GM21515 (cell line): ENCODE measurements at regions not wholly inside any gene's neighbourhood (a gene's known extent, or its start where the extent isn't known, plus 50 kb on each side); places are given as distances from the start of the nearest gene placed in this dataset.

Source experiments
- ATAC-seq: cut with Tn5 transposase; IDR thresholded peaks from one replicate; pipeline ENCODE4 v1.9.1; 2021; ENCODE audit not compliant: unreplicated experiment

GRCh38 chr15:100703032-100703578, 100.7 kb downstream of the ASB7 start:
- peak; percentile 100 for ATAC-seq

DNA sequence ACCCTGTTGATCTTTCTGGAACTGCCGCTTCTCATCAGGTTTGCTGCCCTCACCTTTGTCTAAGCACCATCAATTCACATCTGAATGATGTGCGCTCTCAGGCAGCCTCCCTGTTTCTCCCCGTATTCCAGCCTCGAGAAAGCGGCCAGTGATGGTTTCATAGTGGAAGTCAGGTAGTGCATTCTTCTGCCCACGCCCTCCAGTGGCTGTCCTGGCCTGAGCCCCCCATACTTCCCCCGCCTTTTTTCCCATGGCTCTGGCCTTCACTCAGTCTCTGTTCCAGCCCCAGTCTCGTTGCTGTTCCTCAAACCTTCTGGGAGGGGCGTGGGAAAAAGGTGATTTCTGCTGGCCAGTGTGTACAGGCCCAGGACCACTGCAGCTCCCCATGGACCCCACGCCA, 101.3 kb downstream of the ASB7 start:
- no peak for ATAC-seq

- no peak for ATAC-seq
Measured at GRCh38 chr15:100704281-100705055, 102.1 kb downstream of the ASB7 start.

DNA sequence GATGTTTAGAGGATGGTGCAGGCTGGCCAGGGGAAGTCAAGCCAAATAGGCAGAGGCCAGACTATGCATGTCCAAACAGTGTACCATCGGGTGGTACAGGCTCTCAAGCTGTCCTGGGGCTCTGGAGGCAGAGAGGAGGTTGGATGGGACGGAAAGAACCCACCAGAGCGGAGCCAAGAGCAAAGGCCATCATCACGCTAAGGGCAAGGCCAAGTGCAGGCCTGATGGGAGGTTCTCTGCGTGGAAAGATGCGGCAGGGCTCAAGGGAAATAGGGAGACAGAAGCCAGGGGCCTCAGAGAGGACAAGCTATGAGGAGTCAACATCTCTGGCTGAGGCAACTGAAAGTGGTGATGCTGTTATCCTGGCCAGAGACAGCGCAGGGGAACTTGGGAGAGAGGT, 102.7 kb downstream of the ASB7 start:
- ATAC-seq = no peak

- ATAC-seq = no peak
Measured at GRCh38 chr15:100705841-100706240, 103.5 kb downstream of the ASB7 start.

DNA sequence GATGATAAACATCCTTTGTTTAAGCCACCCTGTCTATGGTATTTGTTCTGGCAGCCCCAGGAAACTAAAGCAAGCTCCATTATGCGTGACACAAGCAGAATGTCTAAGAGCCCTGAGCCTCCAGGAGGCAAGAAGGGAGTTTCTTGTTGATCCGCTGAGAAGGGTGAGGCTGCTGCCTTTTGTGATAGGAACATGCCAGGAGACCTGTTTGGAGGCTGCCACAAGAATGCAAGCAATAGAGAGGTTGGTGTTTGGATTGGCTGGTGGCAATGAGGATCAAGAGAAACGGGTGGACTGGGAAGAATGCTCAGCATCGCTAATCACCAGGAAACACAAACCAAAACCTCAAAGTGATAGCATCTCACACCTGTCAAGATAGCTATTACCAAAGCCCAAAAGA, 104.8 kb downstream of the ASB7 start:
- ATAC-seq = no peak

GRCh38 chr15:100708916-100709315, 106.5 kb downstream of the ASB7 start:
- no peak for ATAC-seq

DNA sequence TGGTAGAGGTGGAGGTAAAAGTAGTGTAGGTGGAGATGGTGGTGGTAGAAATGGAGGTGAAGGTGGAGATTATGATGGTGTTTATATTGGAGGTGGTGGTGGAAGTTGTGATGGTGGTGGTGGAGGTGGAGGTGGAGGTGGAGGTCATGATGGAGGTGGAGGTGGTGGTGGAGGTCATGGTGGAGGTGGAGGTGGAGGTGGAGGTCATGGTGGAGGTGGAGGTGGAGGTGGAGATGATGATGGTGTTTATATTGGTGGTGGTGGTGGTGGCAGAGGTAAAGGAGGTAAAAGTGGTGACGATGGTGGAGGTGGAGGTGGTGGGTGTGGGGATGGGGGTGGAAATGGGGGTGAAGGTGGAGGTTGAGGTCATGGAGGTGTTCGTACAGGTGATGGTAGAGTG, 107.8 kb downstream of the ASB7 start:
- ATAC-seq = no peak

DNA sequence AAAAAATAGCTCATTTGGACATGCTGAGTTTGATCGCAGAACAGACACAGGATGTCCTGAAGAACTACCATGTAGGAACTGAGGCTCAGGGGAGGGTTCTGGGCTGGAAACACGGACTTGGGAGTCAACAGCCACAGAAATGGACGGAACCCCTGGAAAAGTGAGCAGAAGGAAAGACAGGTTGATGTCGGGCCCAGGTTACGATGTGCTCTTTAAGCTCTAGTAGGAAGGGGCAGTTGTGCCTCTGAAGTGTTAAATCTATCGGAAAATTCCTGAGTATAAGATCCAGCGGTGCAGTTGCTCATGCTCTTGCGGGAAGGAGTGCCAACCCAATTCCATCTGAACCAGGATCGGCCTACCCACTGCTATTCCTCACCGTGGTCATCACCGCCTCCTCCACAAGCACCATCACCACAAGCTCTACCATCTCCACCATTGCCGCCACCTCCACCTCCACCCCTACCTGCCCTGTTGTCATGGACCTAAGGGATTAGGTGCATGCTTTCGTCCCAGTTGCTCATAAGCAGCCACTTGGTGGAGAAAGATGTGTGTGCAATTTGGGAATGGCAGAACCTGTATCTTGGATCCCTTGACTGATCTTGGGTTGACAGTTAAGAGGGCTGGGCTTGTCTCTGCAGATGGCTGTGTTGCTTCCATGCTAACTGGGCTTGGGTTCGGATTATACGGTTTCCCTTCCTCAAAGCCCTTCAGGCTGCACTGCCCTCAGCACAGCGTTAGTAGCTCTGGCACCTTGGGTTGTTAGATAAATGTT, 108.5 kb downstream of the ASB7 start:
- ATAC-seq = no peak

DNA sequence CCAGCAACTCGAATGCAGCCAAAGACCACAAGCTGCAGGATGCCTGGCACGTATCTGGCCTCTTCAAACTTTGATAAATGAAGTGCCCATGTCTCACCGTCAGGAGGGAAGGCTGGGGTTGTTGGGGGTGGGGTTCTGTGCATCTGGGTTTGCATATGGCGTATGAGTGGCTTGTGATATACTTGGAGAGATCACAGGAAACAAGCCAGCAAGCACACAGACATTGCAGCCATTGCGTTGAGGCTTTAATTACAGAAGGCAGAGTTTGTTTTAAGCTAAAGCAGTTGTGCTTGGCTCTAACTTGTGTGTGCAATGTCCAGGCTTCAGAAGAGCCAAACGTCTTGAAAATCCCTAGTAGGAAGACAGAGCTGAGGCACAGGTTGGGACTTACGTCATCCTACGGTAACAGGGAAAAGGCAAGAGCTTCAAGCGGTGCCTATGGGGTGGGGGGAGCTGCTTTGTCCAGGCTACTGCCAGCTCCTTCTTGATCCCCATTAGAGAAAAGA, 109.2 kb downstream of the ASB7 start:
- no peak for ATAC-seq

DNA sequence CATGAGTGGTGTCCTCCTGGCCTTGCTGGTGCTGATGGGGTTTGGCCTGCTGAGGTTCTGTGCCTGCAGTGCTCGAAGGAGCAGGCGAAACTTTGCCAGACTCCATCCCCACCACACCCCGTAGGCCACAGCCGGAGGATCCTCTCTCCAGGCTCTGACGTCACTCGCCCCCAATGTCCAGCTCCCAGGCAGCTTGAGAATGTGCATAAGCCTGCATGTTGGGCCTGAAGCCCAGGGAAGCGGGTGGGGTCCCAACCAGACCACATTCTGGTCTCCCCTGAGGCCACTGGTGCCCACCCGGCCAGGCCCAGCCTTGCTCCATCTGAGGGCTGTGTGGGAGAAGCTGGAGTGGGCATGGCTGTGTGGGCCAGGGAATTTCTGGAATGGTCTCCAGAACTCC, 109.8 kb downstream of the ASB7 start:
- ATAC-seq = no peak

- ATAC-seq = no peak
Measured at GRCh38 chr15:100713163-100713867, 110.9 kb downstream of the ASB7 start.

DNA sequence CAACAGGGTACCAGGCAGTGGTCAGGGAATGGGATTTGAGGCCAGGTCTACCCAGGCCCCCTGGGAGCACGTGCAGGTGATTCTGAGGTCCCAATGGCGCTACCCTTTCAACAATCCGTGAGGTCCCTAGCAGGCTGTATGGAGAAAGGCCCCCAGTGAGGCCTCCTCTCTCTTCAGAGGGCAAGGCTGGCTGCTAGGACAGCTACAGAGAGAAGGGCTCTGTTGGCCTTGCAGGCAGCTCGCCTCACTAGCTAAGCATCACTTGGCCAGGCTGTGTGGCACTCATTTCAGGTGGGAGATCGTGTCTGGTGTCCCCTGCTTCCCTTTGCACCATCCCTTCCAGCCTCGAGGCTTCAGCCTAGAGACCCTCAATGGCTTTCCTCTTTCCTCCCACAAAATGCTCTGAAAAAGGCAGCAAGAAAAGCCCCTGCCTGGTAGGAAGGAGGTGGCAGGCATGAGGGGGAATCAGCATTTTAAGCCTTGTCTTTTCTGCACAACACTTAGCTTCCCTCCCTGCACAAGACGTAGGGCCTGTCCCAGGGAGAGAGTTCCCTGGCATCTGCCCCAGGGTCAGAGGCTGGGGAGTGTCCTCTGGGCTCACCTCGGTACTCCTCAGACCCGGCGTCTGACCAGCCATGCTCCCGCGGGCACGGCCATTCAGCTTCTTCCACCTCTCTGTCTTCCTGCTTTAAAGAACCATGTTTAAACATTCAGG, 111.8 kb downstream of the ASB7 start:
- ATAC-seq = no peak

DNA sequence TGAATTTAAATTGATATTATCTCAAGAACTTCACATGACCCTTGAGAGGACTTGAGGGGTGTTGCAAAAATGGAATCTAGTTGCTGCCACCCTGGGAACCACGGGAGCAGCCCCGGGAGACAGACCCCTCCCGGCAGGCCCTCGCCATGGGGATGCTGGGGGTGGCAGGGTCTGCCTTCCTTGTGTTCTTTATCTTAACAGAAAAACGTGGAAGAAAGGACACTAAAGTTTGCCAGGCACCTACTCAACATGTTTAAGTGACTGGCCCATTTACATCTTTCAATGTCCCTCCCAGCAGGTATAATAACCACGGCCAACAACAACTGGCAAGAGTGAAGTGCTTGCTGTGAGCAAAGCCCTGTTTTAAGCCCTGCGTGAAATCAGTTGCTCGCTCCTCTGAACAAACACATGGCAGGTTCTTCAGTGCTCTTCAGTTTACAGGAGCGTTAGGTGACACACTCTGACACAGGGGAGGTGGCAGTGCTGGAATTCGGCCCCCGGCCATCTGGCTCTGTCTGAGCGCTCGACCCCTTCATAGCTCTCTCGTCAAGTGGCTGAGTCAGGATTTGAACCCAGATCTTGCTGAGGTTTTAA, 112.5 kb downstream of the ASB7 start:
- ATAC-seq = no peak

DNA sequence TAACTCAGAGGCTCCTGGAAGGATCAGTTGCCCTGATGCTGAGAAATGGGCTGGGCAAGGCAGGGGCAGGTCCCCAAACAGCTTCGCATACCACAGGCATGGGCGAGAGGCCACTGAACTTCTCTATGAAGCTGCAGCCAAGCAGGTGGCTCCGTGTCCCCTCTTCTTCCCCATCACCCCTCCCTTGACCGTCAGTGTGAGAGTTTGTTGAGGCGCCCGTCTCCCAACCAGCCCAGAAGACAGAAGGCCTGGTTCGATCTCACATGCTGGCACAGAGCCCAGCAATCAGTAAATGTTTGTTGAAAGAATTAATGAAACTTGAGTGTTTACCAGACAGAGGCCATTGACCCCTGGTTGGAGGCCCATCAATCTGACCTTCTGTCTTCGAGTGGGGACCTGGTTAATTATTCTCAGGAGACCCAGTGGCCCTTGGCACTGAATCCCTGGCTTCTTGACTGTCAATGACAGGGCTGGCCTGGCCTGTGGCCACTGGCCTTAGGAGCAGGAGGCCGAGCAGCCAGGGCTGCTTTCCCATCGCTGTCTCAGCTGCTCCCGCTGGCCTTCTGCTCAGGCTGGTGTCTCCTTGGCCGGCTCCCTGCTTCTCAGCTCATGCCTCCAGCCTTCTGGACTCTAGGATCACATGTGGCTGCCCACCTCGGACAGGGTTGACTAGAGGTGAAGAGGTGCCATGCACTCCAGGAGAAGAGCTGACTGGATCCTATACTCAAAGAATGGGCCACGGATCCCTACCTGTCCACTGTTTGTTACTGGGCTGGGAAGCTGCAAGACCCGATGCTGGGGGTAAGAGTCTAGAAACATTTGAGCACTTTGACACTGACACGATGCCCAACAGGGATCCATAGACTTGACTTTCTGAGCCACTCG, 113.4 kb downstream of the ASB7 start:
- ATAC-seq = no peak

- ATAC-seq = no peak
Measured at GRCh38 chr15:100716456-100717085, 114.2 kb downstream of the ASB7 start.

- no peak for ATAC-seq
Measured at GRCh38 chr15:100717596-100717995, 115.2 kb downstream of the ASB7 start.

DNA sequence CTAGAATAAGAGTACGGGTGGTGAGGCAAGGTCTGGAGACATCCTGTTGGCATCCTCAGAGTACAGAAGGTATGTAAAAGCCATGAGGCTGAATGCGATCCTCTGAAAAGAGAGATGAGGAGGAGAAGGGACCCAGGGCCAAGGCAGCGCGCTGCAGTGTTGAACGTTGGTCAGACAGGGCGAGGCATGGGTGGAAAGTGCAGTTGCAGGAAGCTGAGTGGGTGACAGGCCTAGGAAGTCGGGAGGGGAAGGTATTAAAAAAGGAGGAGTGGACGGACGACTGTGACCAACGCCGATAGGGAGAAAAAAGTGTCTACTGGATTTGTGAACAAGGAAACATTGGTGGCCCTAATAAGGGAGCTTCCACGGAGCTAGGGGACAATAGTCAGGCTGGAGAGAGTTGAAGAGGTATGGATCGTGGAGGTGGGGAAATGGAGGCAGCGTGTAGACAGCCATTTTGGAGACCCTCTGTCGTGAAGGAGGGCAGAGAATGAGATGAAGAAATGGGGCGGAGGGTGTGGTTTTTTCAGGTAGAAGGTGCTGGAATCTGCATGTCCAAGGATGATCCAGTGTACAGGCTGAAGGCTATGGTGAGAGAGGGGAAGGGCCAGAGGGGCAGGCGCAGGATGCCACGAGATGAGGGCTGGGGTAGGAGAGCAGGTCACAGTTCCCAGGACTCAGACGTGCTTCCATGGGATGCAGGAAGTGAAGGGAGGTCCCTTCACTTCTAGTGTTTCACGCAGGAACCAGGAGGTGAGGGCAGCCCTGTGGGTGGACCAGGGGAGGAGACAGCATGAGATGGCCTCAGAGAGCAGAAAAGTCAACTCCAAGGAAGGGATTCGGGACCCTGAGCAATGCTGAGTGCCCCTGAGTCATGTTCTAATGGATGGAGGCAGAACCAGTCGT, 115.9 kb downstream of the ASB7 start:
- ATAC-seq = no peak
